ENCODE measurements at regions not wholly inside any gene's neighbourhood (a gene's known extent, or its start where the extent isn't known, plus 50 kb on each side); places are given as distances from the start of the nearest gene placed in this dataset.

DNA sequence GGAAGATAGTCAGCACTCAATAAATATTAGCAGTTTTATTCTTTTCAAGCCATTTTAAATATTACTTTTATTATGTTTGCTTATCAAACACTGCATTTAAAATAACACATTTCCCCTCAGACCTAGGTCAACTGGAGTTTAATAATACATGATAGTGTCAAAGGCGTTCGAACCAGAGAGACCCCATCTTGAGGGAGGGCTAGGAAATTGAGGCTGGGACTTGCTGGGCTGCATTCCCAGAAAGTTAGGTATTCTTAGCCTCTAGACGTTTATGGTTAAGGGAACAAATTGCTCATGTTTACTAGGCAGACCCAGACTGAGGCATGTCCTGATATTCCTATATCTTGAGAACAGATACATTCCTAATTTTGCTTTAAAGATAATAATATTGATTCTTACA is 426.5 kb downstream of the METTL4 start:
- Histone ChIP-seq H3K79me2 (ENCODE audit: insufficient read depth, low read length) (no peaks in the 10 kb centered on the region), H3K27ac (ENCODE audit: low read depth, low read length) (no peak overlapping the region), H3K9me3 (ENCODE audit: low read depth, low read length) (no peaks in the 10 kb centered on the region), H3K36me3 (ENCODE audit: insufficient read depth, low read length) (no peaks in the 10 kb centered on the region), H3K4me2 (ENCODE audit: insufficient read depth, low read length) (no peak overlapping the region), H3K4me3 (ENCODE audit: insufficient read depth, low read length) (no peak overlapping the region), H4K20me1 (ENCODE audit: insufficient read depth, low read length) (no peaks in the 10 kb centered on the region), H2AFZ (ENCODE audit: low read length) (no peak overlapping the region), H3K27me3 (ENCODE audit: insufficient read depth, low read length) (no peaks in the 10 kb centered on the region), H3K4me1 (ENCODE audit: insufficient read depth, low read length) (no peaks in the 10 kb centered on the region)
- TF ChIP-seq, protein P1, sequence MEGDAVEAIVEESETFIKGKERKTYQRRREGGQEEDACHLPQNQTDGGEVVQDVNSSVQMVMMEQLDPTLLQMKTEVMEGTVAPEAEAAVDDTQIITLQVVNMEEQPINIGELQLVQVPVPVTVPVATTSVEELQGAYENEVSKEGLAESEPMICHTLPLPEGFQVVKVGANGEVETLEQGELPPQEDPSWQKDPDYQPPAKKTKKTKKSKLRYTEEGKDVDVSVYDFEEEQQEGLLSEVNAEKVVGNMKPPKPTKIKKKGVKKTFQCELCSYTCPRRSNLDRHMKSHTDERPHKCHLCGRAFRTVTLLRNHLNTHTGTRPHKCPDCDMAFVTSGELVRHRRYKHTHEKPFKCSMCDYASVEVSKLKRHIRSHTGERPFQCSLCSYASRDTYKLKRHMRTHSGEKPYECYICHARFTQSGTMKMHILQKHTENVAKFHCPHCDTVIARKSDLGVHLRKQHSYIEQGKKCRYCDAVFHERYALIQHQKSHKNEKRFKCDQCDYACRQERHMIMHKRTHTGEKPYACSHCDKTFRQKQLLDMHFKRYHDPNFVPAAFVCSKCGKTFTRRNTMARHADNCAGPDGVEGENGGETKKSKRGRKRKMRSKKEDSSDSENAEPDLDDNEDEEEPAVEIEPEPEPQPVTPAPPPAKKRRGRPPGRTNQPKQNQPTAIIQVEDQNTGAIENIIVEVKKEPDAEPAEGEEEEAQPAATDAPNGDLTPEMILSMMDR (IDR thresholded peaks at IDR 0.05; ENCODE audit: extremely low read depth, low read depth, low read length) = no peak
- no peak for DNase-seq (ENCODE audit: insufficient read length, low spot score, missing footprints)

DNA sequence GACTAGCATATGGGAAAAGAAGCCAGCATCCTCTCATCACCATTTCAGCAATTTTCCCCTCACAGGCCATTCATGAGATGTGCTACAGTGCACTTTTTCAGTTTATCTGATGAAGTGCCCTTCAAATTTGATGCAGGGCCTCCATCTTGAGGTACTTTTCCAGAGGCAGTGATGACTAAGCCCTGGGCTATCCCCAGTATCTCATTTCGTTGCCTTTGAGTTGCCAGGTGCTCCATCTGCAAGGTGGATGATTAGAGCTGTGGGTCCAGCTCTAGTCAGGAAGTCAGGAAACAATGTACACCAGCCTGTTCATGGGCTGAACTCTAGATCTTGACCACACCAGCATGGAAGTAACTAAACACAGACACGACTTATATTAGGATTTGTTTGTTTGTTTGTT is 425.2 kb downstream of the METTL4 start:
- Histone ChIP-seq H3K4me1 (ENCODE audit: insufficient read depth, low read length) (no peaks in the 10 kb centered on the region), H3K9me3 (ENCODE audit: low read depth, low read length) (no peaks in the 10 kb centered on the region), H2AFZ (ENCODE audit: low read length) (no peak overlapping the region), H3K4me2 (ENCODE audit: insufficient read depth, low read length) (no peak overlapping the region), H3K27ac (ENCODE audit: low read depth, low read length) (no peak overlapping the region), H3K4me3 (ENCODE audit: insufficient read depth, low read length) (no peak overlapping the region), H3K79me2 (ENCODE audit: insufficient read depth, low read length) (no peaks in the 10 kb centered on the region), H4K20me1 (ENCODE audit: insufficient read depth, low read length) (no peaks in the 10 kb centered on the region), H3K36me3 (ENCODE audit: insufficient read depth, low read length) (no peaks in the 10 kb centered on the region), H3K27me3 (ENCODE audit: insufficient read depth, low read length) (no peaks in the 10 kb centered on the region)
- TF ChIP-seq, protein P1 (IDR thresholded peaks at IDR 0.05; ENCODE audit: extremely low read depth, low read depth, low read length) = no peak
- DNase-seq (ENCODE audit: insufficient read length, low spot score, missing footprints) = no peak

DNA sequence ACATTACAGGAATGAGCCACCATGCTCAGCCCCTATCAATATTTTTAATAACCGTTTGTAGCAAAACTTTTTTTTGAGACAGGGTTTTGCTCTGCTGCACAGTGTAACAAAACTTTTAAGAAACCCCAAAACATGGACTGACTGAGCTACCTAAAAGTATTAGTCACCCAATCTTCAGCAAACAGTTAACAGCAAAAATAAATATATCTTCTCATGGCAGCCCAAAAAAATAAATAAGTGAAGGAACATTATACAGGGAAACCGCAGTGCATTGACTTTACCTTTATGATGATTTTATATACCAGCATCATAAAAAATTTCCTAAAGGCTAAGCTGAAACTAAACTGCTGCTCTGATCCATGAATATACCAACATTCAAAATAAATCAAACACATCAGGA is 424.6 kb downstream of the METTL4 start:
- H3K27ac ChIP-seq (ENCODE audit: low read depth, low read length) = no peak overlapping the region
- no peaks in the 10 kb centered on the region for H4K20me1 ChIP-seq (ENCODE audit: insufficient read depth, low read length)
- DNase-seq (ENCODE audit: insufficient read length, low spot score, missing footprints) = no peak
- TF ChIP-seq, protein P1 (IDR thresholded peaks at IDR 0.05; ENCODE audit: extremely low read depth, low read depth, low read length) = no peak
- no peak overlapping the region for H2AFZ ChIP-seq (ENCODE audit: low read length)
- no peaks in the 10 kb centered on the region for H3K9me3 ChIP-seq (ENCODE audit: low read depth, low read length)
- no peak overlapping the region for H3K4me3 ChIP-seq (ENCODE audit: insufficient read depth, low read length)
- H3K79me2 ChIP-seq (ENCODE audit: insufficient read depth, low read length) = no peaks in the 10 kb centered on the region
- no peaks in the 10 kb centered on the region for H3K4me1 ChIP-seq (ENCODE audit: insufficient read depth, low read length)
- no peak overlapping the region for H3K4me2 ChIP-seq (ENCODE audit: insufficient read depth, low read length)
- H3K27me3 ChIP-seq (ENCODE audit: insufficient read depth, low read length) = no peaks in the 10 kb centered on the region
- no peaks in the 10 kb centered on the region for H3K36me3 ChIP-seq (ENCODE audit: insufficient read depth, low read length)

DNA sequence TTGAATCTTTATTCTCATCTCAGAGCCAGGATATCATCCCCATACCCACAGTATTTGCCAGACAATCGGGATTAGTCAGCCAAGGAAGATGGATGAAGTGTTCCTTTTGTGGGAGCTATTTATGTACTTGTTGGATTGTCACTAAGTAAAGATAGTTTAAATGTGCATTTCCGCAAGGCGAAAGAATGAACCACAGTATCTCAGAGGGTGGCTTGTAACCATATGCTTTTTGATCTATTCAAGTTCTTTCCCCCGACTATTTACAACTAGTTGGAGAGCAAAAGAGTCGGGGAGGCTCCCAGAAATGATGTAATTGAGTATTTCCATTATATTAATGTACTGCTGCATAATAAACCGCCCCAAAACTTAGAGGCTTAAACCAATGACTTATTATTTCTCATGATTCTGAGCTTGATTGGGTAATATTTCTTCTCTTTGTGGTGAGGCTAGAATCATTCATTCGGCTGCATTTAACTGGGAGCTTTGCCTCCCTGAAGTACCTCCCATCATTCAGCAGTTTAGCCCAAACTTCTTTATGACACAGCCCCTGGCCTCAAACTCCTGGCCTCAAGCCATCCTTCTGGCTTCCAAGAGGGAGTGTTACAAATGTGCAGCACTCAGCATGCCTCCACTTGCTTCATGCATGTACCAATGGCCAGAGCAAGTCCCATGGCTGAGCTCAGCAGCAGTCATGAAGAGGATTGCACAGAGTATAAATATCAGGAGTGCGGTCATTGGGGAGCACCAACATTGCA is 423.7 kb downstream of the METTL4 start:
- no peaks in the 10 kb centered on the region for H3K79me2 ChIP-seq (ENCODE audit: insufficient read depth, low read length)
- no peaks in the 10 kb centered on the region for H3K4me1 ChIP-seq (ENCODE audit: insufficient read depth, low read length)
- H3K36me3 ChIP-seq (ENCODE audit: insufficient read depth, low read length) = no peaks in the 10 kb centered on the region
- H3K4me2 ChIP-seq (ENCODE audit: insufficient read depth, low read length) = no peak overlapping the region
- no peaks in the 10 kb centered on the region for H3K9me3 ChIP-seq (ENCODE audit: low read depth, low read length)
- DNase-seq (ENCODE audit: insufficient read length, low spot score, missing footprints) = no peak
- H3K27ac ChIP-seq (ENCODE audit: low read depth, low read length) = no peak overlapping the region
- no peak overlapping the region for H2AFZ ChIP-seq (ENCODE audit: low read length)
- TF ChIP-seq, protein P1 (IDR thresholded peaks at IDR 0.05; ENCODE audit: extremely low read depth, low read depth, low read length) = no peak
- H3K27me3 ChIP-seq (ENCODE audit: insufficient read depth, low read length) = no peaks in the 10 kb centered on the region
- H4K20me1 ChIP-seq (ENCODE audit: insufficient read depth, low read length) = no peaks in the 10 kb centered on the region
- no peak overlapping the region for H3K4me3 ChIP-seq (ENCODE audit: insufficient read depth, low read length)

Data from osteoblast (primary cell).